ENCODE measurements at regions not wholly inside any gene's neighbourhood (a gene's known extent, or its start where the extent isn't known, plus 50 kb on each side); places are given as distances from the start of the nearest gene placed in this dataset.

GRCh38 chr3:181105646-181106045 lies 116.1 kb upstream of the DNAJC19 start:
- no peak for DNase-seq (ENCODE audit: low read depth)
- no peaks in the 10 kb centered on the region for H3K36me3 ChIP-seq (ENCODE audit: control insufficient read depth, insufficient read depth, low read length)
- POLR2A ChIA-PET: no interaction called here
- no peaks in the 10 kb centered on the region for H3K27me3 ChIP-seq (ENCODE audit: control insufficient read depth, insufficient read depth, low read length)
- no peak overlapping the region for H3K4me3 ChIP-seq (ENCODE audit: low read depth, low read length)
- CTCF ChIA-PET: no interaction called here
- no peak for TF ChIP-seq CTCF (IDR thresholded peaks at IDR 0.05; ENCODE audit: insufficient read depth, low read depth, low read length)

GRCh38 chr3:181103605-181104004 lies 114.1 kb upstream of the DNAJC19 start:
- CTCF ChIA-PET: no interaction called here

GRCh38 chr3:181086011-181086410 lies 96.5 kb upstream of the DNAJC19 start:
- no peak for DNase-seq (ENCODE audit: low read depth)
- H3K4me3 ChIP-seq (ENCODE audit: low read depth, low read length): no peak overlapping the region
- no peaks in the 10 kb centered on the region for H3K36me3 ChIP-seq (ENCODE audit: control insufficient read depth, insufficient read depth, low read length)
- no peak for TF ChIP-seq CTCF (IDR thresholded peaks at IDR 0.05; ENCODE audit: insufficient read depth, low read depth, low read length)
- ChIA-PET CTCF (no interaction called here), POLR2A (no interaction called here)
- H3K27me3 ChIP-seq (ENCODE audit: control insufficient read depth, insufficient read depth, low read length): no peaks in the 10 kb centered on the region

More at GRCh38 chr3:181103605-181104004, 114.1 kb upstream of the DNAJC19 start:
- no peaks in the 10 kb centered on the region for H3K36me3 ChIP-seq (ENCODE audit: control insufficient read depth, insufficient read depth, low read length)
- POLR2A ChIA-PET: no interaction called here
- H3K4me3 ChIP-seq (ENCODE audit: low read depth, low read length): no peak overlapping the region
- no peak for TF ChIP-seq CTCF (IDR thresholded peaks at IDR 0.05; ENCODE audit: insufficient read depth, low read depth, low read length)
- DNase-seq (ENCODE audit: low read depth): no peak
- no peaks in the 10 kb centered on the region for H3K27me3 ChIP-seq (ENCODE audit: control insufficient read depth, insufficient read depth, low read length)

- ChIA-PET POLR2A (no interaction called here), CTCF (no interaction called here)
- Histone ChIP-seq H3K36me3 (ENCODE audit: control insufficient read depth, insufficient read depth, low read length) (no peaks in the 10 kb centered on the region), H3K27me3 (ENCODE audit: control insufficient read depth, insufficient read depth, low read length) (no peaks in the 10 kb centered on the region), H3K4me3 (ENCODE audit: low read depth, low read length) (no peak overlapping the region)
- TF ChIP-seq CTCF (IDR thresholded peaks at IDR 0.05; ENCODE audit: insufficient read depth, low read depth, low read length): no peak
- DNase-seq (ENCODE audit: low read depth): no peak
These were observed 92.4 kb upstream of the DNAJC19 start for GRCh38 chr3:181081930-181082329.

GRCh38 chr3:181076558-181076957 lies 87.0 kb upstream of the DNAJC19 start:
- DNase-seq (ENCODE audit: low read depth): no peak
- ChIA-PET POLR2A (no interaction called here), CTCF (no interaction called here)
- Histone ChIP-seq H3K4me3 (ENCODE audit: low read depth, low read length) (no peak overlapping the region), H3K27me3 (ENCODE audit: control insufficient read depth, insufficient read depth, low read length) (no peaks in the 10 kb centered on the region), H3K36me3 (ENCODE audit: control insufficient read depth, insufficient read depth, low read length) (no peaks in the 10 kb centered on the region)
- no peak for TF ChIP-seq CTCF (IDR thresholded peaks at IDR 0.05; ENCODE audit: insufficient read depth, low read depth, low read length)
